D721Med (cell line): ENCODE measurements at regions not wholly inside any gene's neighbourhood (a gene's known extent, or its start where the extent isn't known, plus 50 kb on each side); places are given as distances from the start of the nearest gene placed in this dataset.

Source experiments
- DNase-seq: peaks from one replicate; pipeline ENCODE4 v3.0.0; 2011; ENCODE audit warnings: low spot score; ENCODE audit not compliant: insufficient read length
- FAIRE-seq: peaks from 2 replicates; lab custom pipeline; 2011; peaks lifted over from hg19 to GRCh38; lab: Jason Lieb, UNC
- TF ChIP-seq, protein P1 (sequence below): IDR thresholded peaks from 2 replicates; pipeline ENCODE4 v1.5.1; 2012; ENCODE audit warnings: mild to moderate bottlenecking, control low read depth; ENCODE audit not compliant: insufficient read depth; ENCODE audit errors: missing control alignments

GRCh38 chr1:81387446-81387845 is 413.3 kb upstream of the ADGRL2 start:
- DNase-seq: no peak
- TF ChIP-seq, protein P1, sequence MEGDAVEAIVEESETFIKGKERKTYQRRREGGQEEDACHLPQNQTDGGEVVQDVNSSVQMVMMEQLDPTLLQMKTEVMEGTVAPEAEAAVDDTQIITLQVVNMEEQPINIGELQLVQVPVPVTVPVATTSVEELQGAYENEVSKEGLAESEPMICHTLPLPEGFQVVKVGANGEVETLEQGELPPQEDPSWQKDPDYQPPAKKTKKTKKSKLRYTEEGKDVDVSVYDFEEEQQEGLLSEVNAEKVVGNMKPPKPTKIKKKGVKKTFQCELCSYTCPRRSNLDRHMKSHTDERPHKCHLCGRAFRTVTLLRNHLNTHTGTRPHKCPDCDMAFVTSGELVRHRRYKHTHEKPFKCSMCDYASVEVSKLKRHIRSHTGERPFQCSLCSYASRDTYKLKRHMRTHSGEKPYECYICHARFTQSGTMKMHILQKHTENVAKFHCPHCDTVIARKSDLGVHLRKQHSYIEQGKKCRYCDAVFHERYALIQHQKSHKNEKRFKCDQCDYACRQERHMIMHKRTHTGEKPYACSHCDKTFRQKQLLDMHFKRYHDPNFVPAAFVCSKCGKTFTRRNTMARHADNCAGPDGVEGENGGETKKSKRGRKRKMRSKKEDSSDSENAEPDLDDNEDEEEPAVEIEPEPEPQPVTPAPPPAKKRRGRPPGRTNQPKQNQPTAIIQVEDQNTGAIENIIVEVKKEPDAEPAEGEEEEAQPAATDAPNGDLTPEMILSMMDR: no peak
- FAIRE-seq: no peak

- FAIRE-seq (no peak), DNase-seq (no peak)
- TF ChIP-seq, protein P1: no peak
Observed at GRCh38 chr1:81382561-81382960, 418.2 kb upstream of the ADGRL2 start.

DNA sequence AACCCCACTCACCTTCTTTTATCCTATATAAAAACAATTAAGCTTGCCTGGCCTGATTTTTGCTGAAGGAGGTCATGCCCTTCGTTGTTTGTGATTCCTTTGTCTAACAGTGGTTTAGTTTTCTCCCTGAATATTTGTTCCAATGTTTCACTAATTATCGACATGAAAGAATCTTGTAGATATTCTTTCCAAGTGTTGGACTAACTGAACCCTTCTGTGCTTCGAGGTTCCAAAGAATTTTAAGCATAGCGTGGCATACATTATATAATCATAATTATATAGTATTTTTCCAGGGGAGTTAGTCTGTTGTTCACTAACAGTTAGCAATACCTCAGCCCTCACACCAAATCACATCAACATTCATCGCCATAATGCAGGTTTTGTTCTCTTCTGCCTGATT is 418.9 kb upstream of the ADGRL2 start:
- no peak for DNase-seq
- TF ChIP-seq, protein P1: no peak
- no peak for FAIRE-seq

- TF ChIP-seq, protein P1: no peak
- FAIRE-seq: no peak
- no peak for DNase-seq
Observed at GRCh38 chr1:81380436-81380835, 420.3 kb upstream of the ADGRL2 start.

DNA sequence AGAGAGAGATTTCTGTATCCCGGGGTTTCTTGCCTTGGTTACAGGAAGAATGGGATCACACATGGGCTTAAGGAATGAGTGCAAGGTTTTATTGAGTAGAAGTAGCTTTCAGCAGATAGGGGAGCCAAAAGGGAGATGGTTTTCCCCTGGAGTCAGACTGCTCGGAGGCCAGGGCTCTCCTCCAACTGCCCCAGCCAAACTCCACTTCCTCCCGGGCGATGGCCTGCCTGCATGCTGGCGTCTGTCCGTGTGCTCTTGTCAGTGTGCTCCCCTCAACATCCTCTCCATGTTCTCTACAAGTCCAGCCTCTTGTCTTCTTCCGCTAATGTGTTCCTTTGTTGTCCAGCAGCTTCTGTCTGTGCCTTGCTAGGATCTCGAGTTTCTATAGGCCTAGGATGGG is 421.3 kb upstream of the ADGRL2 start:
- TF ChIP-seq, protein P1: no peak
- no peak for DNase-seq
- FAIRE-seq: no peak

- FAIRE-seq (no peak), DNase-seq (no peak)
- TF ChIP-seq, protein P1: no peak
Observed at GRCh38 chr1:81377406-81377805, 423.3 kb upstream of the ADGRL2 start.

DNA sequence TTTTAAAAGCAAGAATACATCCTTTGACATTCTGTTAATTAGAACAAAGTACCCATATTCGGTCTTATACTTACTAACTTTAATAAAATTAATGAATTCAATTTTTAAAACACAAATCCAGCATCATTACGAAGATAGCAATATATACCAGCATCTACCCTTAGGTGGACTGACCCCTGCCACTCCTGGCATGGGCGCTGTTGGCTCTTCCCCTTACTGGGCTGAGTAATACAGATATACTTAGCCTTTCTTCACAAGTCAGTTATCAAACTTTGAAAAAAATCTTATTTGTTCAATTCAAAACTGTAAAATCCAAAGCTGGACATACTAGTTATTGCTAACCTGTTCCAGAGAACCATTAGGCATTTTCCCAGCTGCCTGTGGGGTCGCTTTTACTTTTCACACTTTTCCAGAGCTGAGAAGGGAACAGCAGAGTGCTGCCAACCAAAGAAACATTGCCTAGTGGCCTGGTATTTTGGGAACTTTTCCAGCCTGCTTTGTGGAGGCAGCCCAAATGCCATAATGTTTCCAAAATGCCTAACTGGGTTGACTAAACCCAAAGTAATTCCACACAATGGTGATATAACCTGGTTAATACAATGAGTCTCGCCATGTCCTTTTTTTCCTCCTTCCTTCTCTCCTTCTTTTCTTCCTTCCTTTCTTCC is 424.7 kb upstream of the ADGRL2 start:
- TF ChIP-seq, protein P1: no peak
- FAIRE-seq (no peak), DNase-seq (no peak)
